ENCODE measurements at regions not wholly inside any gene's neighbourhood (a gene's known extent, or its start where the extent isn't known, plus 50 kb on each side); places are given as distances from the start of the nearest gene placed in this dataset.

- TF ChIP-seq CTCF (IDR thresholded peaks at IDR 0.05) (no peak), POLR2A (IDR thresholded peaks at IDR 0.05) (no peak)
Observed at GRCh38 chr11:119580081-119580480, 148.9 kb downstream of the NECTIN1 start.

Measured in lower leg skin (tissue), 3 donors.